HS-27A (cell line): ENCODE measurements at regions not wholly inside any gene's neighbourhood (a gene's known extent, or its start where the extent isn't known, plus 50 kb on each side); places are given as distances from the start of the nearest gene placed in this dataset.

Experiments used
- DNase-seq: peaks from one replicate; pipeline ENCODE4 v3.0.0-alpha.2; 2012; ENCODE audit warnings: low read depth, missing footprints

DNA sequence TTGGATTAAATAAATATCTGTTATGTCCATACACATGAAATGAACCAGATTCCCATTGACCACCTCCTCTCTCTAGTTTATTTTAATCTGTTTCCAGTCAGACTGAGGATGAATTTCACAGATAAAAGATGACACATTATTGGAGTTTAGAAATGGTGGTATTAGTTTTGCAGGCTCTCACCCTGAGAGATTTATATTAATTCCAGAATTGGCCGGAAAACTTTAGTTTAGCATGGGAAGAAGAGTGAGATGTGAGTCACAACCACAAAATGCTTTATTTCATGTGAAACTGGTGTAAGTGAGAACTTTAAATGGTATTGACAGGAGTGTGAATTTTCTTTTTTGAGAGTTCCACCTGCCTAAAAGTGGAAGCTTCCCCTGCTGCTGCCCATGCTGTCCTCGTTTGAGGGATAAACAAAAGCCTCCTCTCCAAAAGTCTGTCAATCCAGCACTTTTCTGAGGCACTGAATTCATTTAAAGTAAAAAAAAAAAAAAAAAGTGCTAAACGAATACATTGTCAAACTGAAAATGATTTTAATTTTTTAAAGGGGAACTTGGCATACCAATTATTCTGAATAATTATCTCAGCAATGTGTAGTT, 65.1 kb upstream of the EPHA3 start:
- DNase-seq: no peak

DNA sequence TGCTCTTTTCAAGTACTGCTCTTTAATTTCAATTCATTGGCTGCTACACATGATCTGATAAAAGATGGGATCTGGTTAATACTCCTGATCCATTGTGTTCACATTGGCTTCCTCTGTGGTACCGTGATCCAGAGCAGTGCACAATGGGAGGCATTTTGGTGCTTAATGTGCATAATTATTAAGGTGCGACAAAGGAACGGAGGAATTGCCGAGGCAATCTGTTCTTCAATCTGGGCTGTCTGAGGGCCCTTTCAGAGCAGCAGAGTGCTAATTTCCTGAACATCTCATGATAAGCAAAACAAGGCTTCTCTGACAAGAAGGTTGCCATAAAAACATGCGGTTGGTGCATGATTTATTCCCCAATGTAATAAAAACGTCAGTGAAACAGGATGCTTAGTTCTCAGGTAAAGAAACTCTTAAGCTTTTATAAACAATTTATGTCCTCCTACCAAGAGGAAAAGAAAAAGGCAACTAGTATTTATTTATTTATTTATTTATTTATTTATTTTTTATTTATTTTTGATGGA, 64.0 kb upstream of the EPHA3 start:
- no peak for DNase-seq

DNA sequence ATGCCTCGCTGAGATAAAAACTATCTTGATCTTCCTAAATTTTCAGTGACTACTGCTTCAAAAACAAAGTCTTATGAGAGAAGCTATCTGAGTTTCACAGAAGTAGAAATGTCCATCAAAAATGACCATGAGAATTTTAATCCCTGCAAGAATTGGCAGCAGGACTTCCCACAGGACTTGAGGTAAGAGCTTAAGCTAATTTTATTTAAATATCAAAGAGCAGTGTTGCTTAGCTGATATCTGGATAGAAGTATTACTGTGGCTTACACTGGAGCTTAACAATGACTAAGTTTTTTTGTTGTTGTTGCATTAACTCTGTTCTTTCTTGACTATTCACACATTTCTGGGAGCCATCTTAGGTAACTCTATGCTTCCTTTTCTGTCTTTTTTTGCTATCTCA, 60.8 kb upstream of the EPHA3 start:
- no peak for DNase-seq

DNA sequence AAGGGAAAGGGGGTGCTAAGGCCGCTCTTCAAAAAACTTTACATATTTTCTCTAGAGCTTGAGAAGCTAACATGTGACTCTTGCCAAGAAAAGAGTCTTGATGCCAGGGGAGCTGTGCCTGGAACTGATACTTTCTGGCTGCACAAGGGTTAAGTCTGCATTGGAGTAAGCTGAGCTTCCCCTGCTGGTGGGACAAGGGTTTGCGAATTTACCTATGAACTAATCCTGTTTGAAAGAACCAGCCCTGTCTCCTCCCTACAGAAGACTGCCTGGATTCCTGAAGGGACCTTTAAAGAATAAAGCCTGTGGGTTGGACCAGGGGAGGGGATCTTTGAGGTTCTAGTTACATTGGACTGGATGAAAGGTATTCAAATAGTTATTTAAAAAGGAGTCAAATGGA, 58.3 kb upstream of the EPHA3 start:
- DNase-seq: no peak

DNA sequence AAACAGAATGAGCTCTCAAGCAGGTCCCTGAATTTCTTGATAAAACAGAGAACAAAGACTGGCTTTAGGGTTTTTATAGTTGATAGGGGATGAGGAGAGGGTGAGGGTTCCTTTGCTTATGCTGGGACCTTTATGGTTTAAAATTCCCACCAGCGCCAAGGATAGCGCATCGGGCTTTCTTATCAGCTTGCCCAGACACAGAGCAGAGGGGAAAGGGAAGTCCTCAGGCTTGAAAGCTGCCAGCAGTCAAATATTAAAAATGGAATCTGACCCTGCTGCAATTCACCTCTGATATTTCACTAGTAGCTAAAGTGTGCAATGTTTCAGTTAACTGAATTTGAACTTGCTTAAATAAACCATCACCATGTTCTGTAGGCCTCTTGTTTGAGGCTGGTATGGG, 55.0 kb upstream of the EPHA3 start:
- no peak for DNase-seq

DNA sequence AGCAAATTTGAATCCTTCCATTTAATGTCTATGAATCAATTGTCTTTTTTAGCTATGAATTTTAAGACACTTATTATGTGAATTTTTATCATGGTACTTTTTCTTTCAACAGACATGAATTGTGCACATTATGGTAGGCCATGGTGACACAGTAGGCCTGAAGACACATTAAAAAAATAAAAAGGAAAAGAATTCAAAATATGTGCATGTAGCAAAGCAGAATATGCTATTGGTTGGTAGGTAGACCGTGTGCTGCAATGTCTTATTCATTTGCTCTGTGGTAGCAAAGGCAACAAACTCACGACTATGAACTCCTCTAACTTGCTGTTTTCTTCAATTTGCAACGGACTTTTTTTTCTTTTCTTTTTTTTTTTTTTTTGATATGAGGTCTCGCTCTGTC, 50.0 kb upstream of the EPHA3 start:
- DNase-seq: no peak
